HG03060 (cell line): ENCODE measurements at regions not wholly inside any gene's neighbourhood (a gene's known extent, or its start where the extent isn't known, plus 50 kb on each side); places are given as distances from the start of the nearest gene placed in this dataset.

Experiments used
- ATAC-seq: cut with Tn5 transposase; IDR thresholded peaks from one replicate; pipeline ENCODE4 v1.9.1; 2021; ENCODE audit warnings: low read depth, moderate number of reproducible peaks; ENCODE audit not compliant: unreplicated experiment

DNA sequence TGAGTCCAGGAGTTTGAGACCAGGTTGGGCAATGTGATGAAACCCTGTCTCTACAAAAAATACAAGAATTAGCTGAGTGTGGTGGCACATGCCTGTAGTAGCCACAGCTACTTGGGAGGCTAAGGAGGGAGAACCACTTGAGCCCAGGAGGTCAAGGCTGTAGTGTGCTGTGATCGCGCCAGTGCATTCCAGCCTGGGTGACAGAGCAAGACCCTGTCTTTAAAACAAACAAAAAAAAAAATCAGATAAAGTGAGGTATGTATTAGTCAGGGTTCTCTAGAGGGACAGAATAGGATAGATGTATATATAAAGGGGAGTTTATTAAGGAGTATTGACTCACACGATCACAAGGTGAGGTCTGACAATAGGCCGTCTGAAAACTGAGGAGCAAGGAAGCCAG lies 101.5 kb upstream of the GPR26 start:
- ATAC-seq, result no peak

DNA sequence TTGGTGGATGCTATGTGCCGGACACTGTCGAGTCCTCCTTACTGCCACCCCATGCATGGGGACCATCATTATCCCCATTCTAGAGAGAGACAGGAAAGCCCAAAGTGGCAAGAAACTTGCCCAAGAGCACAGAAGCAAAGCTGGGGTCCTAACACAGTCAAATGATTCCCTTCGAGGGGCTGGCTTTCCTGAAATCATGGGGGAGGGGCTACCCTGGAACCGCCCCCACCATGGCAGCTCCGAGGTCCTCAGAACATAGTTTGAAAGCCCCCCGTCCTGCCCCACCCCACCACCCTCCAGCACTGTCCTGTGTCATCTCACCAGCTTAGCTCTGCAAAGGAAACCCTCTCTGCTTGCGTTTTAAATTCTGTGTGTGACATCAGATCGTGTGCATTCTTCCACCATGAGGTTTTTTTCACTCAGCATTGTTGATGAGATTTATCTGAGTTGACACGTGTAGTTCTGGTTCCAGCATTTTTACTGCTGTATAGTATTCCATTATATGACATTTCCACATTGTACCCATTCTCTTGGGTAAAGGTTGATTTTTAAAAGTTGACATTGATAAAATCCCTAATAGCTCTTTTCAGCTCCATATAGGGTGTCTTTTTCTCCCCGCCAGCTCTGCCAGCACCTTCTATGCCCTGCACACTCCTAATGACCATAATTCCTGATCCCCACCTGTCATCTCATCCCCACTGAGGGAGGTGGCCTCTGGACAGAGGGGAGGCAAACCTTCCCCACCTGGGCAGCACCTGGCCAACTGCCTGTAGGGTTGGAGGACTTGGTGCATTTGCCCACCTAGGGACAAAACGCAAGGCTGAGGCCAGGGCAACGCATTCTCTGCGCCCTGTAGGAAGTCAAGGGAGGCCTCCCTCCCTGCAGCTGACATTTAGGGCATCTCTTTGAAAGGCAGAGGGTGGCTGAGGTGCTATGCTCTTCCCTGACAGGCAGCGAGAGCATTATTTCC lies 100.2 kb upstream of the GPR26 start:
- ATAC-seq, result no peak

DNA sequence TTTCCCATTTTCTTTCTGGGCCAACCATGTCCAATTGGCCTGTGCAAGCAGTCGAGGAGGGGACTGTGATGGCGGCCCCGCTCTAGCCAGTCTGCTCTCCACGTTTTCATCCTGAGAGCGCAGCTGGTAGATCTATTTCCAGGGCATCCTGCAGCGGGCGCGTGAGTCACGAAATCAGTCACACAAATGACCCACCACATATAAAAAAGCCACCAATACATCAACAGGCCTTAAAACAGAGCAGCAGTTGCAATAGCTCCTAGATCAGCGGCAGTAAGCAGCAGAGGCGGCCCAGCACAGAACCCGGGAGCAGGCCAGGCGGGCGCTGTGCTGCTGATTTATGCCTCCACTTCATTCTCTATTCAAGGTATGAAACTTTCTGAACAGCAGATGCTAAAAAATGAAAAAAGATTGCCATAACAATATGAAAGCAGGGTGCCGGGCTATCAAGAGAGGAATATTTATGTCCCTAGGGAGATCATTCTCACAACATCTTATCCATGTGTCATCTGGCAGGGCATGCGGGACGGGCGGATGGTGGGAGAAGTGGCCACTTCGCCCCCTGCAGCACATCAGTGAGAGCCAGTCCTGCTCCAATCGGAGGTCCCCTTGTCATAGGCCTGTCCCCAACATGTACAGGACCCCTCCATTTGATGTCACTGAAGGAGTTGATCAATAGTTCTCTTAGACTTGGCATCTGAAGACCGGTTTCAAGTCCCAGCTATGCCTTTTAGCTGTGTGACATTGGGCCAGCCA lies 98.0 kb upstream of the GPR26 start:
- no peak for ATAC-seq

DNA sequence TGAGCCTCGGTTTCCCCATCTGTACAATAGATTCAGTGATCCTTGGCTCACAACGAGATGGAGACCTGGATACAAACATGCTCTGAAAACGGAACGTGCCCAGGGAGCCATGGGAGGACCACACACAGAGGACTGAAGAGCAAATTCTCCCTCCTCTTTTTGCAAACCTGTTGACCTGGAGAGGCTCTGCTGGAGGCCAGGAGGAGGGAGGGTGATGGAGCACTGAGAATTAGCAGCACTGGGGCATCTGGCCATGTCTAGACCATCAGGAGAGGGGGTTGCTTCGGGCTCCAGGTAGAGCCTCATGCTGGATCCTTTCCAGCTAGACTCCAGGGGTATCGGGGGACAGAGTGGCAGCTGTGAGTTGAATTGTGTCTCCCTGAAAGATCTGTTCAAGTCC lies 97.4 kb upstream of the GPR26 start:
- no peak for ATAC-seq

DNA sequence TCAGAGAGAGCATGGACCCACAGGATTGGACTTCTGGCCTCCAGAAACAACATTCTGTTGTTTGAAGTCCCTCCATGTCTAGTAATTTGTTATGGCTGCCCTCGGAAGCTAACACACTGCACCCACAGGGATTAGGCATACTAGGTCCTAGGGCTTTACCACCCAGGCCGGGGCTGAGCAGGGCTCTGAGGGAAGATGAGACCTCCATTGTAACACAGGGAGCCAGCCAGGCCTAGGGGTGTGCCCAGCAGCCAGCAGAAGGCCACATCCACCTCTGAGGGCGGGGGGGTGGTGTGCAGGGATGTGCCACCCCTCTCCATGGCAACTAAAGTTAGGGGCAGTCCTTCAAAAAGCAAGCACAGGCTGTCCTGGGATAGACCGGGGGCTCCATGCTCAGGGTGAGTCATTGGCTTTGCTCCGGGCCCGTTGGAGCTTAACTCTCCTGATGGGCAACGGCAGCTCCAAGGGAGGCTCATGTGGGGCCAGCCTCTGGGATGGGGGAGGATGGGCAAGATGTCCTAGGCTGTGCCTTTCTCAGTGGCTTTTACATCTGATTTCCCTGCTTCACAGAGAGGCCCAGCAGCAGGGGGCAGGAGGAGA lies 96.6 kb upstream of the GPR26 start:
- no peak for ATAC-seq

DNA sequence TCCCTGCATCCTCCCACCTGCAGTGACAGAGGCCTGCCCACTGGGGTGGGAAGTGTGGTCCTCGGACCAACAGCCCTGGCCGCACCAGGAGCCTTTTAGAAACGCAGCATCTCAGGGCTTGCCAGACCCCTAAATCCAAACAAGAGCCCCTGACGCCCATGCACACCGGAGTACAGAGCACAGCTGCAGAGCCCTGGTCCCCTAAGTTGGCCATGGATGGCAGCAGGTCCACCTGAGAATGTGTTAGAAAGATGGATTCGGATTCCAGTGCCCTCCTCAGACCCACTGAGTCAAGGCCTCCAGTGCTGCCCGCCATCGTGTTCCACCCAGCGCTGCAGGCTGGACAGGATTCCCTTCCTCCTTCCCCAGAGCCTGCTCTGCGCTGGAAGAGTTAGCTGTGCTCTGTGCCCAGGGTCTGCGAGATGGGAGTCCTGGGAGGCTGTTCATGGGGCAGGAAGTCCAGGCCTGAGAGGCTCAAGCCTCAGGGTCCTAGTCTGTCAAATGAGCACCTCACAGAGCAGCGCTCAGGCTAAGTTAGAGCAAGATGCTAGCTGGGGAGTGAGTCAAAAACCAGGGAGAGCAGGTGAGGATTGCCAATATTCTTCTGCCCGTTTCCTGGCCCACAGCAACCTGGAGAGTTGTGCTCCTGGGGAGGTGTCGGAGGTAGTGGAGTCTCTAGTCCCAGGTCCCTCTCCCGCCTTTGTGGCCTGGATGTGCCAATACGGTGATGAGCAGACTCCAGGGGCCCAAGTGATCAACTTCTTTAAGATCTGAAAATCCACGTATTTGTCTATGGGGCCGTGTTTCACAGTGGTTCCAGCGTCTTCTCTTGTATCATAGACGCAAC lies 95.9 kb upstream of the GPR26 start:
- ATAC-seq, result no peak

DNA sequence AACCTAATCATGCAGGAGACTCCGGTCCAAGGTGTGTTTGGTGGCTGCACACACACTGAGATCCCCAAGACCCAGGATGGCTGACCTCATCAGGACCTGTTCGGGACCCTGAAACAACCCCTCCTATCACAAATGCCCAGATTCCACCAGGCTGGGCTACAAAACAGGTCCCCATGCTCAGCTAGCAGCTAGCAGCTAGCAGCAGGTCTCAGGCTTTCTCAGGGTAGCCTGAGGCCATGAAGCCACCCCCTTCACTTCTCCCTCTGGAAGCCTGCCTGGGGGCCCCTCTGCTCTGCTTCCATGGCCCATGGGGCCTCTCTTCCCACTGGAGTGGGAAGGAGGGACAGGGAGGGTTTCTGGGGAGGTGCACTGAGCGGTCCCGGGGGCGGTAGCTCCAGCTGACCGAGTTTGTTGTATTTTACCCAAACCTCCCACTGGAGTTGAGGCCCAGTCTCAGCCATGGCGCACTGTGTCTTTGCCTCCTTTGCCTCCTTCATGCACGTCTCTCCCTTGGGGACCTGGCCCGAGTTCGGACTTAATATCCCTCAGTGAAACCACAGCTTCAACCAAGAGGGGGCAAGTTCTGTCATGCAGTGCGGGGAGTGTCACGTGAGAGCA lies 95.1 kb upstream of the GPR26 start:
- ATAC-seq, result no peak

DNA sequence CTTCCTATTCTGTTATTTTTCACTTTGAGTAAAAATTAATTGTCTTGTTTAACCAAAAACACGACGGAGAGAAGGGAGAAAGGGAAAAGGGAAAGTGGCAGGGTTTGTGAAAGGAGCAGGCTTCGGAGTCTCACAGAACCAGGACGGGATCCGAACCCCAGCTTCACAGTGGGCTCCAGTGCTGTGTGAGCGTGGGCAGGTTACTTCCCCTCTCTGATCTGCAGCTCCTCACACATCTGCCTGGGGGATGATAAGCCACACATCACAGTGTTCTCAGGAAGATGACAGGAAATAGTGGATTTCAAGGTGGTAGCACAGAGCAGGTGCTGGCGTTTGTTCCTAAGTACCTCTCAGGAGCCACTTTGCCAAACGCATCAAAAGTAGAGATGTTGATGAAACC lies 94.2 kb upstream of the GPR26 start:
- no peak for ATAC-seq

DNA sequence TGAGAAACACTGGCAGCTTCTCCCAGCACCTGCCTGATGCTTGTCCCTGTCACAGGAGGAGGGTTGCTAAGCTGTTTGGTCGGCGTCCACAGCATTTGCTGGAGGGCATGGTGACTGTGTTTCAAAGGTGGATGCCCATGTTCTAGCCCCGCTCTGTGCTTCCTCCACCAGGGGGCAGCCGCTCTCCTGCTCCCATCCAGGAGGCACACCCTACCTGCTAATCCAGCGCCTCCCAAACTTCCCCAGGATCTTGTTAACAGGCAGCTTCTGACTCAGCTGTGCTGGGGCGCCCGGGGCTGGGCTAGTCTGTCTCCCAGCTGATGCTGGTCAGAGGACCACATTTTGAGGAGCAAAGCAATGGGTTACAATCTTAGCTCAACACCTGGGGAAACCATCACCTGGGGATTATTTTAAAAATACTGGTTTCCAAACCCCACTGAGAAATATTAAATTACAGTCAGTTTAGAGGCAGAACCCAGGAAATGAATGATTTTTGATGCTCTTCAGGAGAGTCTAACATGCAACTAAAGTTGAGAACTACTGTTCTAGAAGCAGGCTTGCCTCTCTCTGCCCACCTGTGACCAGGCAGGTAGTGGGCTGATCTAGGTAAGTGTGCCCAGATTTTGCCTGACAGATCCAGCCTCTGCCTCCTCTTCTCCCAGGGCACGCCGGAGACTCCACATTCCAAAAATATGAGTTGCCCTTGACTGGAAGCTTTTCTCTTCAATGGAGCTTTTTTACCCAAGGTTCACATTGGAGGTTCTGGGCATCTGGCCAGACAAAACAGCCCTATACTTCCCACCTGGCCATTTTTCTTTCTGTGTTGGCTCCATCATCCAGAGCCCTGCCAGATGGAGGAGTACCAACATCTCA lies 92.7 kb upstream of the GPR26 start:
- no peak for ATAC-seq

DNA sequence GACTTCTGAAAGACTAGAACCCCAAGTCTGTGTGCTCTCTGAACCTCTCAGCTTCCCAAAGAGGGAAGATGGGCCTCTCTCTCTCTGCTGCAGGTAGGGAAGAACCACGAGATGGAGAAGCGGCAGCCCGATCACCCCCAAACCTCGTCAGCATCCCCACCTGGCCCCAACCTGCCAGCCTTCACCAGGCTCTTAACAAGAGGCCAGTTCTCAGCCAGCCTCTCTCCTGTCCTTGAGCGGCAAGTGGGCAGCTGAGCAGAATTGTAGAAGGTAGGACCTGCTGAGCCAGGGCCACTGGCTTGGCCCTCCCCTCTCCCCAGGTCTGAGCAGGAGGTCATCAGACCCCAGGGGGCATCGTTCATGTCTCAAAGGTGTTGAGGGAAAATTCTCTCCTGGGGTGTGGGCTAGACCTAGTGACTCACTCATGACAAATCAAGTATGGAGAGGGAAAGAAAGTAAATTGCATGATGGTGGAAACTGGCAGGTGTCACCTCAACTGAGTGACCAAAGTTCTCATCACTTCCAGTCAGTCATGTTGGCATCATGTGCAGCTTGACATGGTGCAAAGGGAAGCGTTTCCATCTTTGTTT lies 92.0 kb upstream of the GPR26 start:
- ATAC-seq, result no peak

DNA sequence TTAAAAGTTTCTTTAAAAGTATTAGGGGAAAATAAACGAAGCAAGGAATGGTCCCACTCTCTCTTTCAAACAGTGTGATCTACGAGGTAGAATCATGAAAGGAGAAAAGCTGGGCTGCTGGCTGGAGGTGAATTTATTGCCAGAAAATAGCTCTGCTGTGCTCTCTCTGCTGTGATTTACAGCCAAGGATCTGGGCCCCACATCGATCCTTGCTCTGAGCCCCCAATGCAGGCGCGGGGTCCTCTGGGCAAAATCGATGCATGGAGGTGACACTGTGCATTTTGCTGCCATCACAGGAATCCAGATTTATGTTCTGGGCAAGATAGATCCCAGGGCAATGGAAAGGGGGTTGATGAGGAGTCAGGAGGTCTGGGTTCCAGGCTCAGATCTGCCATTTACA lies 91.0 kb upstream of the GPR26 start:
- ATAC-seq, result no peak

DNA sequence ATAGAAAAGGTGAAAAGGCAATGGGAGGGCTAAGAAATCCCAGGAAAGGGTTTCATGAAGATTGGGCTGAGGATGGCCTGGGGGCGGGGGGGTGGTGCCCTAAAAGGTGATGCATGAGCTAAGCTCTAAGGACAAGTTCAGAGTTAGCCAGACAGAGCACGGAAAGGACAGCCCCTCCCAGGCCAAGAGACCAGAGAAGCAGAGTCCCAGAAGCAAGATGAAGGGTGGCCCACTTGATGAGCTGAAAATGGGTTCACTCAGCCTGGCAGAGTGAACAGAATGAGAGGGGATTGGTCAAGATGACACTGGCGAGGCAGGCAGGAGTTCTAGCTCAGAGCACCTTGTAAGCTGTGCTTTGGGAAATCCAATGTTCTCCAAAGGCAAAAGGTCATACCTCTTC lies 89.4 kb upstream of the GPR26 start:
- no peak for ATAC-seq

DNA sequence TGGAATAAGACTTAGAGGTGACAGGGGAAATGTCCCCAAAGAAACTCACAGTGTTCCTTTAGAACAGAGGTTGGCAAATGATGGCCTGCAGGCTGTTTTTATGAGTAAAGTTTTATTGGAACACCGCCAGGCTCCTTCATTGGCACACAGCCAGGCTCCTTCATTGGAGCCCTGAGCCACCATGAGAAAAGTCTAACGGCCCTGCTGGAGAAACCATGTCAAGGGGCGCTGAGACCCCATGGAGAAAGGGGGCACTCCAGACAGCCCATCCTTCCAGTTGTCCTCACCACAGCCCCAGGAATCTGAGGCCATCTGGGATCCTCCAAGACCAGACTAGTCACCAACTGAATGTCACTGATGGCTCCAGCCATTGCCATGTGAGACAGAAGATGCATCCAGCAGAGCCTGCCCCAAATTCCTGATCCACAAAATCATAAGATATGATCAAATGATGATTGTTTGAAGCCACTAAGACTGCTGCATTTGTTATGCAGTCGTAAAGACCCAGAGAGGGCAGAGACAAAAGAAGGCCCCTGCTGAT lies 88.2 kb upstream of the GPR26 start:
- ATAC-seq, result no peak

DNA sequence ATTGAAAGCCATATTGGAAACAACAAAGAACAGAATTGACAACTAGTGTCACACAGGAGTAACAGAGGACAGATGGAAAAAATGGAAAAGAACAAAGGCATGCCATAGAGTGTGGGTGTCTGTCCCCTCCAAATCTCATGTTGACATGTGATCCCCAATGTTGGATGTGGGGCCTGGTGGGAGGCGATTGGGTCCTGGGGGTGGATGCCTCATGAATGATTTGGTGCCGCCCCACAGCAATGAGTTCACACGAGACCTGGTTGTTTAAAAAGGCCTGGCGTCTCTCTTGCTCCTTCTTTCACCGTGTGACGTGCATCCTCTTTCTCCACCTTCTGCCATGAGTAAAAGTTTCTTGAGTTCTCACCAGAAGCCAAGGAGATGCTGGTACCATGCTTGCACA lies 87.4 kb upstream of the GPR26 start:
- ATAC-seq, result no peak

DNA sequence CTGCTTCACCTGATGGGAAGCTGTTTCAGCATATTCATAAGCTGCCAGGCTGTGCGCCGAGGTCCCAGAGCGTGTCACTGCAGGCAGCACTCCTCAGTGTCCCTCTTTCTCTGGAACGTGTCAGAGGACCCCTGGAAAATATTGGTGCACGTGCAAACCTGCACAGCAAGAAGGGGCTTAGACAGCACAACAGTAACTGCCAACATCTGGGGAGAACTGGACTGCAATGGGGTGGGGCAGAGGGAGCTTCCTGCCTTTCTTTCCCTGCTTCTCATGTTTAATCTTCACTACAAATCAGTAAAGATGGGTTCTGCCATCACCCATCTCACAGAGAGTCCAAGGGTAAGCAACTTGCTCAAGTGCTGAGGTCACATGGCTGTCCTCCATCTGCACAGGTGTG lies 86.5 kb upstream of the GPR26 start:
- no peak for ATAC-seq

DNA sequence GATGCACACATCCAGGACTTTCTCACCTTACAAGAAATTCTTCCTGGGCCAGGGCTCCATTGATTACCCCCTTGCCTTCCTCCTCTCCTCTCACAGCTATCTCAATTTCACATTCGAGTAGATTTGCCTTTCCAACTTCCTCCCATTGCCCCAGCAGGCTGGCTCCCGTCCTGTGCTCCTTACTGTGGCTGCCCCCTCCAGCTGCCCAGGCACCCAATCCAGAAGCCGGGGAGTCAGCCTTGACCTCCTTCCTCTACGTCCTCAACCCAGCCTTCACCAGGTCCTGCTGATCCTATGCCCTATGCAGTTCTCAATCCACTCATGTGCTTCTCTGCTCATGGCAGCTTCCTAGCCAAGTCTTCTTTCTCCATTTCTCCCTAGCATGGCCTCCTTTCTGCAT lies 85.7 kb upstream of the GPR26 start:
- no peak for ATAC-seq

DNA sequence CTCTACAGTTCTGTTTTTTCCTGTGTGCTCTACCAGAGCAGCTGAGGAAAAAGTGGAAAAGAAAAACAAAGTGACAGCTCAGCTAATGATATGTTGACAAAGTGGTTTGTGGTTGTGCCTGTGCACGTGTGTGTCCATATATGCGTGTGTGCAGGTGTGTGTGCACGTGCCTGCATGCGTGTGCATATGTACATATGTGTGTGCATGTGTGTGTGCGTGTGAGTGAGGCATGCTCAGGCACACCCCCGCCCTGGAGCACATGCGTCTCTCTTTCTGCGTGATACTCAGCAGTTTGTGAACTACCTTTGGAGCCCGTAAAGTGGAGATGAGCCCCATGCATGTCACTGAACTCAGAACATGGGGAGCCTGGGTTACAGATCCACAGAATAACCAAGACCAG lies 84.5 kb upstream of the GPR26 start:
- no peak for ATAC-seq
